Mesodermal cell (in vitro differentiated cells): ENCODE measurements at regions not wholly inside any gene's neighbourhood (a gene's known extent, or its start where the extent isn't known, plus 50 kb on each side); places are given as distances from the start of the nearest gene placed in this dataset.

Experiments used
- H3K27ac ChIP-seq: 2 replicates; pipeline ENCODE4 v1.7.0; 2013; ENCODE audit warnings: mild to moderate bottlenecking, low read depth, low read length, moderate library complexity; ENCODE audit not compliant: severe bottlenecking
- H3K36me3 ChIP-seq: 2 replicates; pipeline ENCODE4 v1.7.1; 2013; ENCODE audit warnings: mild to moderate bottlenecking, low read length, moderate library complexity; ENCODE audit not compliant: control insufficient read depth, insufficient read depth
- H3K4me1 ChIP-seq: one replicate; pipeline ENCODE4 v1.7.1; 2013; ENCODE audit warnings: mild to moderate bottlenecking, low read length; ENCODE audit not compliant: insufficient read depth, control insufficient read depth, poor library complexity, severe bottlenecking
- H3K4me3 ChIP-seq: 2 replicates; pipeline ENCODE4 v1.7.0; 2013; ENCODE audit warnings: low read length, control low read depth, mild to moderate bottlenecking; ENCODE audit not compliant: insufficient read depth, poor library complexity, severe bottlenecking; ENCODE audit errors: extremely low read depth
- H3K9me3 ChIP-seq: 2 replicates; pipeline ENCODE4 v1.7.1; 2013; ENCODE audit warnings: mild to moderate bottlenecking, low read length, moderate library complexity; ENCODE audit not compliant: control insufficient read depth
- WGBS, 2 experiments: methylation state at CpG; one replicate each; pipeline ENCODE4 v1.1.5; 2013; ENCODE audit warnings: missing lambda C conversion rate in 2 of 2; ENCODE audit not compliant: insufficient coverage in 2 of 2; 5-methylcytosine and 5-hydroxymethylcytosine counted together

- H3K36me3 ChIP-seq: no peaks in the 10 kb centered on the region
- H3K9me3 ChIP-seq: no peaks in the 10 kb centered on the region
- no peaks in the 10 kb centered on the region for H3K4me1 ChIP-seq
- 89% methylated on average over 4 of the region's 7 CpGs; no CpG with 5 or more reads in 1 of the 2 experiments for WGBS, 2 experiments
- H3K27ac ChIP-seq: no peak overlapping the region
- H3K4me3 ChIP-seq: no peak overlapping the region
These were observed 336.1 kb upstream of the POU3F2 start for GRCh38 chr6:98498144-98498775.

DNA sequence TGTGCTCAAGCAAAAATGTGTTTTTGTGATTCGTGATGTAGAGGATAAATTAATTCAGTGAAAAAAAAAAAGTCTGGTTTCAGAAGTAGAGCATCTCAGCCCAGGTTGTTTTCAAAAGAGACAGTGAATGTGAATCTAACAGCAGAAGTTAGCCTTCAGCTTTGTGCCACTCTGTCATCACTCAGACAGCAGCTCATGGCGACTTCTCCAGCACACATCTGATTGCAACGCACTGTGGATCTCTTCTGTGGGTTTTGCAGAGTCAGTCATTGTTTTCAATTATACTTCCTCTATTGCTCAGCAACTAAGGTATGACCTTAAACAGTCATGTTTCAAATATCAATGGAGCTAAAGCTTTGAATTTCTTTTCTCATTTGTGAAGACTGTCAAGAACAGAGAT, 335.5 kb upstream of the POU3F2 start:
- H3K4me1 ChIP-seq: no peaks in the 10 kb centered on the region
- no peak overlapping the region for H3K4me3 ChIP-seq
- H3K9me3 ChIP-seq: no peaks in the 10 kb centered on the region
- 69 to 90% methylated on average over 3 of the region's 3 CpGs for WGBS, 2 experiments
- H3K36me3 ChIP-seq: no peaks in the 10 kb centered on the region
- H3K27ac ChIP-seq: no peak overlapping the region

GRCh38 chr6:98514073-98514720, 320.2 kb upstream of the POU3F2 start:
- Histone ChIP-seq H3K27ac (no peak overlapping the region), H3K9me3 (no peaks in the 10 kb centered on the region), H3K4me3 (no peak overlapping the region), H3K4me1 (no peaks in the 10 kb centered on the region), H3K36me3 (no peaks in the 10 kb centered on the region)
- WGBS, 2 experiments: no CpG with 5 or more reads among the region's 2 CpGs

DNA sequence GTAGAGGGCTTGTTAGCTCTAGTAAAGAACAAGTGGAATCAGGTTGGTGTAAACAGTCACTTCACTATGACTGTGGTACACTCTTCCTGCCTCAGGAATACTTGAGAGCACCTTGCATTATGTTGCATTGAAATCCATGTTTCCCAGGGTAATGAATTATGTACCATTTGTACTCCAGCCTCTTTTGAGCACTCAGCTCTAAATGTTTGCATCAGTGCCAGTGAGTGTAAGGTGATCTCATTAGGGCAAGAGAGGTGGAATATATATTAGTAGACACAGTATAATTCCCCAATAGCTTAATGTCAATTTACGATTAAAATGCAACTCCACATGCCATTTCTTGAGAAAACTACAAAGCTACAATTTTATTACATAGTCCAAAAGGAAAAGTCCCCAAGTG, 319.6 kb upstream of the POU3F2 start:
- no peak overlapping the region for H3K4me3 ChIP-seq
- no peaks in the 10 kb centered on the region for H3K36me3 ChIP-seq
- no peaks in the 10 kb centered on the region for H3K4me1 ChIP-seq
- H3K9me3 ChIP-seq: no peaks in the 10 kb centered on the region
- H3K27ac ChIP-seq: no peak overlapping the region
- 100% methylated on average over 1 of the region's 1 CpG; no CpG with 5 or more reads in 1 of the 2 experiments for WGBS, 2 experiments

DNA sequence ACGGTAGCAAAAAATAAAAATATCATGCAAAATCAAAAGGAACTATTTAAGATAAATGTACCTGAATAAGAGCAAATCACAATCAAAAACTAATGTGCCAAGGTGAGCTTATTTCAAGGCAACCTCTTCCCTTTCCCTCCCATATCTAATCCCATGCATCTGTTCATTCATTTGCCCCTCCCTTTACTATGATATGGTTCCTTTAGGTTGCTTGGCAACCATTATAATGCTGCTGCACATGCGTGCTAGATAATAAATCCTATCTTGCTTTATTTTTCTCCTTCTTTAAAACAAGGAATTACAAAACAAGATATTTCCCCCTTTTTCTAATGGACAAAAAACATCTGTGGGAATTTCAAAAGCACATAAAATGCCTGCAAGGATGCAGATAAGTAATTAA, 318.2 kb upstream of the POU3F2 start:
- Histone ChIP-seq H3K36me3 (no peaks in the 10 kb centered on the region), H3K4me3 (no peak overlapping the region), H3K4me1 (no peaks in the 10 kb centered on the region), H3K27ac (no peak overlapping the region), H3K9me3 (no peaks in the 10 kb centered on the region)
- 83% methylated on average over 1 of the region's 2 CpGs; no CpG with 5 or more reads in 1 of the 2 experiments for WGBS, 2 experiments

DNA sequence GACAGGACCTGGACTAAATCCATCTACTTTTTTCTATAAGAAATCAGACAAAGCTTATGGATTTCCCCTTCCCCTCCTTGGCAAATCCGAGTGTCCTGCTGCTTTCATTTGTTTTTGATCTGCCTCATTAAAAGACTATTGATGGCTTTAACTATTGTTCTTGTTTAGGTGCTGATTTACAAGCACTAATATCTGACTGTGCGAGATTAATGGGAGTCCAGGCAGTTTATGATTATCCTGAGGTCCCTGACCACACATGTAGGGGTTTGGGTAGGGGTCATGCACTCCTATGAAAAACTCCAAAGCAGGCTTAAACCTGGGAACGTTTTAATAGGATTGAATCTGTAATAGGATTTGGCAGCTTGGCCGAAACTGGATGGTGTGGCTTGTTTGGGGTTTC, 317.5 kb upstream of the POU3F2 start:
- Histone ChIP-seq H3K4me1 (no peaks in the 10 kb centered on the region), H3K27ac (no peak overlapping the region), H3K36me3 (no peaks in the 10 kb centered on the region), H3K4me3 (no peak overlapping the region), H3K9me3 (no peaks in the 10 kb centered on the region)
- WGBS, 2 experiments: 60% methylated on average over 1 of the region's 4 CpGs; no CpG with 5 or more reads in 1 of the 2 experiments

DNA sequence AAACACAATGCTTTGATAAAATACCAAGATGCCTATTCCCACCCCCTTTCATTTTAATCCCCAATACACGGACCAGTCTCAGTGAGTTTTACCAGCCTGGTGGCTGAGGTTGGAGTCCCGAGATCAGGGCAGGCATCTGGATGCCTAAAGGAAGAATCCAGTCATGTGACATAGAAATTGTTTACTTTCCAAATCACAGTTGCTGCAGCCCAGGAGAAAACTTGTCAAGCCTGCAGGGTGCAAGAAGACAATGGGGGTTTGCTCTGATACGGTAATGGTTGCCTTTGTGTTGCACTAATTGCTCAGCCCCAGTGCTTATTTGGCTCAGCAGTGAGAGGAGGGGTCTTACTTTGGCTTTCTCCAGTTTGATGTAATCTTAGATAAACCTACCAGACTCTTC, 308.5 kb upstream of the POU3F2 start:
- WGBS, 2 experiments: 8 to 13% methylated on average over 2 to 3 of the region's 3 CpGs
- no peak overlapping the region for H3K27ac ChIP-seq
- no peaks in the 10 kb centered on the region for H3K4me1 ChIP-seq
- no peaks in the 10 kb centered on the region for H3K9me3 ChIP-seq
- no peak overlapping the region for H3K4me3 ChIP-seq
- H3K36me3 ChIP-seq: no peaks in the 10 kb centered on the region

DNA sequence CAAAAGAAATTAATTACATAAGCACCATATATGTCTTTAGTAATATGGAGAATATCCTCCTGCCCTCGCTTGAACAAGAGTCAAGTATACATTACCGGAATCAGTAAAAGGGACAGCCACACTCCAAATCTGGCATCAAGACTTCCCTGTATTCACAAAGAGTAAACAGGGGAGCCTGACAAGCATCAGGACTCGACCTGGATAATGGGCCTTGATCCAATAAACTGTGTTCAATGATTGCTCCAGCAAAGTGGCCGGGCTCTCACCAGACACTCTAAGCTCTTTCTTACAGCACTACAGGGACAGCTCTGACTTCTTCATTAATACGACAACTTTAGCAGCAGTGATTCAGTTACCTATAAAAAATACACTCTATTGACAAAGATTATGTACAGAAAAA, 307.9 kb upstream of the POU3F2 start:
- H3K9me3 ChIP-seq: no peaks in the 10 kb centered on the region
- 62 to 76% methylated on average over 3 to 4 of the region's 5 CpGs for WGBS, 2 experiments
- no peaks in the 10 kb centered on the region for H3K36me3 ChIP-seq
- H3K4me1 ChIP-seq: no peaks in the 10 kb centered on the region
- H3K27ac ChIP-seq: no peak overlapping the region
- no peak overlapping the region for H3K4me3 ChIP-seq

DNA sequence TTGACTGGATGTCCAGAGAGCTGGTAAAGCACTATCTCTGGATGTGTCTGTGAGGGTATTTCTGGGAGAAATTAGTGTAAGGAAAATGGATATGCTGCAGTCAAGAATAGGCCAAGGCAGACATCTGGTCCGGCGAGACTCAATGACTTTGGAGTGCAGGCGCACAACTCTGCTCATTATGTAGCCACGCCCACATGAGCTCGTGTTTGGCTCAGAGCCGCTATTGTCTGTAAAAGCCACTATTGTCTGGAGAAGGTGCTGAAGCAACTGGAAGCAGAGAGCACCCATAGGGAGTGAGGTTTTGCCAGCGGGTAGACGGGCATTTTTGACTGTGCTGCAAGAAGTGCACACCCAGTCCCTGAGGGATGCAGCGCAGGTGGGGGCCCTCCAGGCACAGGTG, 305.0 kb upstream of the POU3F2 start:
- Histone ChIP-seq H3K36me3 (no peaks in the 10 kb centered on the region), H3K4me1 (no peaks in the 10 kb centered on the region), H3K4me3 (no peak overlapping the region), H3K27ac (no peak overlapping the region), H3K9me3 (no peaks in the 10 kb centered on the region)
- 85 to 95% methylated on average over 8 to 9 of the region's 9 CpGs for WGBS, 2 experiments

DNA sequence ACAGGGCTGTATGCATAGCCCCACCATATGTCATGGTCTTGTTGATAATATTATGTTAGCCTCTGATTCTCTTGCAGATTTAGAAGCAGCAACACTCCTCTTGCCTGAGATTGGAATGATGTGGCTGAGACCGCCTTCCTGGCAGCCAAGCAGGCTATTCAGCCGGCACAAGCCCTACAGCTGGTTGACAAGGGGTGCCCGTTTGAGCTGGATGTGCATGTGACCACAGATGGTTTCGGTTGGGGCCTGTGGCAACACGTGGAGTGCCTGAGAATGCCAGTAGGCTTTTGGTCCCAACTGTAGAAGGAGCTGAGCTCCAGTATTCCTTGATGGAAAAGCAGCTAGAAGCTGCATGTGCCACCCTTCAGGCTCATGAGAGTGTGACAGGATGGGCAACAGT, 303.6 kb upstream of the POU3F2 start:
- no peaks in the 10 kb centered on the region for H3K9me3 ChIP-seq
- H3K4me3 ChIP-seq: no peak overlapping the region
- H3K4me1 ChIP-seq: no peaks in the 10 kb centered on the region
- no peaks in the 10 kb centered on the region for H3K36me3 ChIP-seq
- WGBS, 2 experiments: 86 to 91% methylated on average over 5 of the region's 5 CpGs
- H3K27ac ChIP-seq: no peak overlapping the region

DNA sequence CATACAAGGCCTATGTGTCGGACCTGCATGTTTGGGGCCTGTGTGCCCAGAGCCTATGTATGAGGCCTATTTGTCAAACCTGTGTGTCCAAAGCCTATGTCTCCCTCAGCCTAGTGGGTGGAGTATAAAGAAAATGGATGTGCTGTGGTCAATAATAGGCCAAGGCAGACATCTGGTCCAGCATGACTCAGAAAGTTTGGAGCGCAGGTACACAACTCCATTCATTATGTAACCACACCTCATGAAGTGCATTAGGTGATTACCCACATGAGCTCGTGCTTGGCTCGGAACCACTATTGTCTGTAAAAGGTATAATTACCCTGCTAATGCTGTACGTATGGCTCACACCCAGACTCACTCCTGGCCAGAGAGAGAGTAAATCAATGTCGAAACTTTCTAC, 302.4 kb upstream of the POU3F2 start:
- Histone ChIP-seq H3K36me3 (no peaks in the 10 kb centered on the region), H3K4me1 (no peaks in the 10 kb centered on the region), H3K4me3 (no peak overlapping the region), H3K9me3 (no peaks in the 10 kb centered on the region), H3K27ac (no peak overlapping the region)
- WGBS, 2 experiments: 83 to 98% methylated on average over 5 to 6 of the region's 6 CpGs
